KMS-11 (cell line): ENCODE measurements at regions not wholly inside any gene's neighbourhood (a gene's known extent, or its start where the extent isn't known, plus 50 kb on each side); places are given as distances from the start of the nearest gene placed in this dataset.

ENCODE experiments used
- H2AFZ ChIP-seq: fragments of 200-600 bp; sonication (generic); 2 replicates; pipeline ENCODE4 v1.6.1; 2016; ENCODE audit warnings: antibody characterized with exemption, mixed run types, low read depth
- H3K27ac ChIP-seq: fragments of 200-600 bp; sonication (generic); 2 replicates; pipeline ENCODE4 v1.6.1; 2016; ENCODE audit warnings: mild to moderate bottlenecking, mixed run types
- H3K27me3 ChIP-seq: fragments of 200-600 bp; sonication (generic); 2 replicates; pipeline ENCODE4 v1.6.1; 2017; ENCODE audit warnings: mild to moderate bottlenecking, low read depth, mixed run types, moderate library complexity; ENCODE audit not compliant: insufficient read depth
- H3K36me3 ChIP-seq: fragments of 200-600 bp; sonication (generic); 2 replicates; pipeline ENCODE4 v1.6.1; 2017; ENCODE audit warnings: mild to moderate bottlenecking, mixed run types; ENCODE audit not compliant: insufficient read depth
- H3K4me1 ChIP-seq: fragments of 200-600 bp; sonication (generic); 2 replicates; pipeline ENCODE4 v1.6.1; 2016; ENCODE audit warnings: mild to moderate bottlenecking, low read depth, mixed run types; ENCODE audit not compliant: poor library complexity, severe bottlenecking
- H3K4me2 ChIP-seq: fragments of 200-600 bp; sonication (generic); 2 replicates; pipeline ENCODE4 v1.7.0; 2016; ENCODE audit warnings: mild to moderate bottlenecking, mixed run types
- H3K4me3 ChIP-seq: fragments of 200-600 bp; sonication (generic); IDR thresholded peaks from 2 replicates; pipeline ENCODE4 v1.6.1; 2017; ENCODE audit warnings: low read depth, low read length, mixed read lengths; ENCODE audit not compliant: insufficient read depth
- H3K79me2 ChIP-seq: fragments of 200-600 bp; sonication (generic); 2 replicates; pipeline ENCODE4 v1.6.1; 2016; ENCODE audit warnings: low read depth, mixed run types; ENCODE audit not compliant: insufficient read depth
- H3K9ac ChIP-seq: fragments of 200-600 bp; sonication (generic); 2 replicates; pipeline ENCODE4 v1.6.1; 2016; ENCODE audit warnings: mild to moderate bottlenecking, mixed run types
- H4K20me1 ChIP-seq: fragments of 200-600 bp; sonication (generic); 2 replicates; pipeline ENCODE4 v1.6.1; 2016; ENCODE audit warnings: mild to moderate bottlenecking, mixed run types; ENCODE audit not compliant: insufficient read depth
- CTCF ChIP-seq: fragments of 200-600 bp; sonication (generic); conservative IDR thresholded peaks from 2 replicates; pipeline ENCODE4 v1.6.1; 2017; ENCODE audit warnings: low read depth, mild to moderate bottlenecking, antibody characterized with exemption, low read length, moderate library complexity, mixed read lengths

GRCh38 chr4:128548381-128548780, 260.8 kb upstream of the PGRMC2 start:
- Histone ChIP-seq H3K27ac (no peak overlapping the region), H3K4me3 (no peak overlapping the region), H3K36me3 (no peaks in the 10 kb centered on the region), H3K4me1 (peaks cover 20% of the 10 kb centered on the region), H3K79me2 (no peaks in the 10 kb centered on the region), H3K27me3 (no peaks in the 10 kb centered on the region), H3K9ac (no peak overlapping the region), H4K20me1 (no peaks in the 10 kb centered on the region), H2AFZ (no peak overlapping the region), H3K4me2 (no peak overlapping the region)
- no peak for TF ChIP-seq CTCF

GRCh38 chr4:128544272-128544671, 256.7 kb upstream of the PGRMC2 start:
- H3K4me3 ChIP-seq = no peak overlapping the region
- no peaks in the 10 kb centered on the region for H3K36me3 ChIP-seq
- no peaks in the 10 kb centered on the region for H3K27me3 ChIP-seq
- no peak for TF ChIP-seq CTCF
- no peak overlapping the region for H2AFZ ChIP-seq
- no peaks in the 10 kb centered on the region for H3K79me2 ChIP-seq
- no peak overlapping the region for H3K4me2 ChIP-seq
- H3K27ac ChIP-seq = no peak overlapping the region
- no peaks in the 10 kb centered on the region for H4K20me1 ChIP-seq
- H3K4me1 ChIP-seq = no peaks in the 10 kb centered on the region
- H3K9ac ChIP-seq = no peak overlapping the region

GRCh38 chr4:128543696-128544095, 256.1 kb upstream of the PGRMC2 start:
- H3K4me1 ChIP-seq = no peaks in the 10 kb centered on the region
- no peaks in the 10 kb centered on the region for H4K20me1 ChIP-seq
- H2AFZ ChIP-seq = no peak overlapping the region
- no peak overlapping the region for H3K27ac ChIP-seq
- no peaks in the 10 kb centered on the region for H3K27me3 ChIP-seq
- H3K9ac ChIP-seq = no peak overlapping the region
- no peaks in the 10 kb centered on the region for H3K36me3 ChIP-seq
- H3K79me2 ChIP-seq = no peaks in the 10 kb centered on the region
- H3K4me3 ChIP-seq = no peak overlapping the region
- TF ChIP-seq CTCF = no peak
- no peak overlapping the region for H3K4me2 ChIP-seq

GRCh38 chr4:128542047-128542446, 254.4 kb upstream of the PGRMC2 start:
- no peak for TF ChIP-seq CTCF
- Histone ChIP-seq H3K9ac (no peak overlapping the region), H3K79me2 (no peaks in the 10 kb centered on the region), H4K20me1 (no peaks in the 10 kb centered on the region), H3K27ac (no peak overlapping the region), H2AFZ (no peak overlapping the region), H3K4me3 (no peak overlapping the region), H3K4me2 (no peak overlapping the region), H3K27me3 (no peaks in the 10 kb centered on the region), H3K36me3 (no peaks in the 10 kb centered on the region), H3K4me1 (no peaks in the 10 kb centered on the region)

- no peak overlapping the region for H2AFZ ChIP-seq
- no peaks in the 10 kb centered on the region for H3K79me2 ChIP-seq
- no peak for TF ChIP-seq CTCF
- H3K9ac ChIP-seq = no peak overlapping the region
- no peak overlapping the region for H3K4me2 ChIP-seq
- no peaks in the 10 kb centered on the region for H4K20me1 ChIP-seq
- H3K27me3 ChIP-seq = no peaks in the 10 kb centered on the region
- no peaks in the 10 kb centered on the region for H3K36me3 ChIP-seq
- H3K27ac ChIP-seq = no peak overlapping the region
- H3K4me3 ChIP-seq = no peak overlapping the region
- no peaks in the 10 kb centered on the region for H3K4me1 ChIP-seq
These were observed 252.5 kb upstream of the PGRMC2 start for GRCh38 chr4:128540122-128540521.
